ENCODE measurements at regions not wholly inside any gene's neighbourhood (a gene's known extent, or its start where the extent isn't known, plus 50 kb on each side); places are given as distances from the start of the nearest gene placed in this dataset.

DNA sequence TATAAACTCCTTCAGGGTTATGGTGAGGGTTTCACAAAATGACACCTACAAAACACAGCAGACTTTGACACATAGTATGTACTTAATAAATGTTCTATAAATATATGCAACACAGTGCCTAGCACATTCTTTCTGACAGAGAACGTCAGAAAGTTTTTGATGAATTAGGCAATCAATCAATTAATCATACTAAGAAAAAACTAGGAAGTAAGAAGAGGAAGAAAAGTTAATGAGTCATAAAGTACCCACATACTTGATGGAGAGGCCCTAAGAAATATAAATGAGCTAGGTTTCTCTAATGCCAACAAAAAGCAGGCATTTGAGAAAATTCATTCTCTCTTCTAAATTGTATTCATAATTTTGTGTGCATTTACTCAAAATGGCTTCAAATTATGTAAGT lies 192.7 kb upstream of the VWC2 start (continued):
- TF ChIP-seq, protein P1, sequence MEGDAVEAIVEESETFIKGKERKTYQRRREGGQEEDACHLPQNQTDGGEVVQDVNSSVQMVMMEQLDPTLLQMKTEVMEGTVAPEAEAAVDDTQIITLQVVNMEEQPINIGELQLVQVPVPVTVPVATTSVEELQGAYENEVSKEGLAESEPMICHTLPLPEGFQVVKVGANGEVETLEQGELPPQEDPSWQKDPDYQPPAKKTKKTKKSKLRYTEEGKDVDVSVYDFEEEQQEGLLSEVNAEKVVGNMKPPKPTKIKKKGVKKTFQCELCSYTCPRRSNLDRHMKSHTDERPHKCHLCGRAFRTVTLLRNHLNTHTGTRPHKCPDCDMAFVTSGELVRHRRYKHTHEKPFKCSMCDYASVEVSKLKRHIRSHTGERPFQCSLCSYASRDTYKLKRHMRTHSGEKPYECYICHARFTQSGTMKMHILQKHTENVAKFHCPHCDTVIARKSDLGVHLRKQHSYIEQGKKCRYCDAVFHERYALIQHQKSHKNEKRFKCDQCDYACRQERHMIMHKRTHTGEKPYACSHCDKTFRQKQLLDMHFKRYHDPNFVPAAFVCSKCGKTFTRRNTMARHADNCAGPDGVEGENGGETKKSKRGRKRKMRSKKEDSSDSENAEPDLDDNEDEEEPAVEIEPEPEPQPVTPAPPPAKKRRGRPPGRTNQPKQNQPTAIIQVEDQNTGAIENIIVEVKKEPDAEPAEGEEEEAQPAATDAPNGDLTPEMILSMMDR (IDR thresholded peaks at IDR 0.05 in 2 of 3, conservative IDR thresholded peaks at IDR 0.05 in 1 of 3; ENCODE audit: borderline replicate concordance in 1 of 3, insufficient read depth in 1 of 3, low read depth in 2 of 3, low read length in 2 of 3), result no peak
- TF ChIP-seq, protein P2, sequence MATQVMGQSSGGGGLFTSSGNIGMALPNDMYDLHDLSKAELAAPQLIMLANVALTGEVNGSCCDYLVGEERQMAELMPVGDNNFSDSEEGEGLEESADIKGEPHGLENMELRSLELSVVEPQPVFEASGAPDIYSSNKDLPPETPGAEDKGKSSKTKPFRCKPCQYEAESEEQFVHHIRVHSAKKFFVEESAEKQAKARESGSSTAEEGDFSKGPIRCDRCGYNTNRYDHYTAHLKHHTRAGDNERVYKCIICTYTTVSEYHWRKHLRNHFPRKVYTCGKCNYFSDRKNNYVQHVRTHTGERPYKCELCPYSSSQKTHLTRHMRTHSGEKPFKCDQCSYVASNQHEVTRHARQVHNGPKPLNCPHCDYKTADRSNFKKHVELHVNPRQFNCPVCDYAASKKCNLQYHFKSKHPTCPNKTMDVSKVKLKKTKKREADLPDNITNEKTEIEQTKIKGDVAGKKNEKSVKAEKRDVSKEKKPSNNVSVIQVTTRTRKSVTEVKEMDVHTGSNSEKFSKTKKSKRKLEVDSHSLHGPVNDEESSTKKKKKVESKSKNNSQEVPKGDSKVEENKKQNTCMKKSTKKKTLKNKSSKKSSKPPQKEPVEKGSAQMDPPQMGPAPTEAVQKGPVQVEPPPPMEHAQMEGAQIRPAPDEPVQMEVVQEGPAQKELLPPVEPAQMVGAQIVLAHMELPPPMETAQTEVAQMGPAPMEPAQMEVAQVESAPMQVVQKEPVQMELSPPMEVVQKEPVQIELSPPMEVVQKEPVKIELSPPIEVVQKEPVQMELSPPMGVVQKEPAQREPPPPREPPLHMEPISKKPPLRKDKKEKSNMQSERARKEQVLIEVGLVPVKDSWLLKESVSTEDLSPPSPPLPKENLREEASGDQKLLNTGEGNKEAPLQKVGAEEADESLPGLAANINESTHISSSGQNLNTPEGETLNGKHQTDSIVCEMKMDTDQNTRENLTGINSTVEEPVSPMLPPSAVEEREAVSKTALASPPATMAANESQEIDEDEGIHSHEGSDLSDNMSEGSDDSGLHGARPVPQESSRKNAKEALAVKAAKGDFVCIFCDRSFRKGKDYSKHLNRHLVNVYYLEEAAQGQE (IDR thresholded peaks at IDR 0.05; ENCODE audit: low read depth), result no peak

DNA sequence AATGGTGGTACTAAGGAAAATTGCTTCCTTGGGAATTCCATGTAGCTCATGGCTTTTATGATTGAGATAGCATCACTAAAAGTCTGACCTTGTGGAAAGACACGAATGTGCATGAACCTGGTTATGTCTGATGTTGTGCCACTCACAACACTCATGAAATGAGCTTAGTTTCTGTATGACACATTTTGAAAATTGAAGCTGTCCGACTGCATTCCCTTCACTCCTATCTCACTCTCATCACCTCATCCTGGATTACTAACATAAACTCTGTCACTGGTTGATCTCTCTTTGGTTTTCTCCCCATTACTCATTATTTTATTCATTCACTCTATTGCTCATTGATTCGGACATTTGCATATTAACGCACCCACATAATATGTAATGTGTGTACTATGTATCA lies 190.0 kb upstream of the VWC2 start:
- POLR2A ChIA-PET, result no interaction called here
- Histone ChIP-seq H4K20me1 (ENCODE audit: insufficient read depth) (no peaks in the 10 kb centered on the region), H3K9me2 (ENCODE audit: insufficient read depth) (no peaks in the 10 kb centered on the region), H3K27me3 (ENCODE audit: insufficient read depth, low read length) (no peaks in the 10 kb centered on the region), H3K9me3 (ENCODE audit: control insufficient read depth in 1 of 2, insufficient read depth in 1 of 2, low read depth in 1 of 2, low read length in 2 of 2) (peaks cover 6 to 37% of the 10 kb centered on the region in 2 experiments; a peak in 3 of 4 replicates), H2AFZ (ENCODE audit: low read depth, low read length, poor library complexity, severe bottlenecking) (no peak overlapping the region), H3K4me2 (ENCODE audit: low read length) (no peak overlapping the region), H3K4me1 (ENCODE audit: control insufficient read depth in 1 of 2, insufficient read depth in 2 of 2, low read length in 2 of 2) (no peaks in the 10 kb centered on the region), H3K36me3 (ENCODE audit: control insufficient read depth in 1 of 2, insufficient read depth in 2 of 2, low read length in 2 of 2) (no peaks in the 10 kb centered on the region), H3K9ac (ENCODE audit: low read length) (no peak overlapping the region), H3K27ac (ENCODE audit: low read depth, low read length) (no peak overlapping the region), H3K79me2 (ENCODE audit: insufficient read depth, low read length) (no peaks in the 10 kb centered on the region), H3K4me3 (replicated peaks in 1 of 2; ENCODE audit: low read depth in 1 of 2, low read length in 2 of 2) (no peak overlapping the region)
- ATAC-seq, result no peak
- TF ChIP-seq, protein P1 (IDR thresholded peaks at IDR 0.05 in 2 of 3, conservative IDR thresholded peaks at IDR 0.05 in 1 of 3; ENCODE audit: borderline replicate concordance in 1 of 3, insufficient read depth in 1 of 3, low read depth in 2 of 3, low read length in 2 of 3), result no peak
- TF ChIP-seq EGR1 (IDR thresholded peaks at IDR 0.05; ENCODE audit: low read depth), result no peak
- no peak for TF ChIP-seq EZH2 (IDR thresholded peaks at IDR 0.05)
- no peak for TF ChIP-seq JUND (IDR thresholded peaks at IDR 0.05)
- no peak for TF ChIP-seq YY1 (IDR thresholded peaks at IDR 0.05; ENCODE audit: extremely low read depth, insufficient replicate concordance, low read depth, low read length)
- TF ChIP-seq SRF (IDR thresholded peaks at IDR 0.05; ENCODE audit: low read depth), result no peak
- no TSS peak for BruUV-seq (replicated peaks)
- CTCF ChIA-PET, result no interaction called here
- intact Hi-C loops (cut with micrococcal nuclease), result no loop called here
- DNase-seq (ENCODE audit: low read depth, low spot score), result no peak
- RAD21 ChIA-PET (ENCODE audit: low non-redundant PET in 1 of 2, low total read pairs in 2 of 2, uncharacterized antibody in 2 of 2, unreplicated experiment in 2 of 2), result no interaction called here
